ENCODE measurements at regions not wholly inside any gene's neighbourhood (a gene's known extent, or its start where the extent isn't known, plus 50 kb on each side); places are given as distances from the start of the nearest gene placed in this dataset.
"Not testable (repeated sequence)": the region's sequence is repeated elsewhere in the genome, so short reads cannot be mapped to it uniquely, and the experiment has no call there.

GRCh38 chr1:208347191-208347590 lies 103.0 kb upstream of the PLXNA2 start:
- no peak for DNase-seq

- DNase-seq, result no peak
Measured at GRCh38 chr1:208349694-208350330, 105.6 kb upstream of the PLXNA2 start.

GRCh38 chr1:208350815-208351214 lies 106.6 kb upstream of the PLXNA2 start:
- DNase-seq, result no peak

GRCh38 chr1:208351838-208352237 lies 107.7 kb upstream of the PLXNA2 start:
- DNase-seq, result no peak

GRCh38 chr1:208353797-208354196 lies 109.6 kb upstream of the PLXNA2 start:
- not testable (repeated sequence) for DNase-seq

GRCh38 chr1:208357644-208358507 lies 113.7 kb upstream of the PLXNA2 start:
- no peak for DNase-seq

- DNase-seq, result no peak
Measured at GRCh38 chr1:208358651-208359050, 114.5 kb upstream of the PLXNA2 start.

GRCh38 chr1:208362011-208362410 lies 117.8 kb upstream of the PLXNA2 start:
- no peak for DNase-seq

GRCh38 chr1:208366559-208366958 lies 122.4 kb upstream of the PLXNA2 start:
- DNase-seq, result no peak

GRCh38 chr1:208369045-208369444 lies 124.9 kb upstream of the PLXNA2 start:
- DNase-seq, result no peak

GRCh38 chr1:208369658-208370057 lies 125.5 kb upstream of the PLXNA2 start:
- DNase-seq, result no peak

- DNase-seq, result no peak
Measured at GRCh38 chr1:208374391-208374941, 130.3 kb upstream of the PLXNA2 start.

- DNase-seq, result no peak
Measured at GRCh38 chr1:208381481-208381880, 137.3 kb upstream of the PLXNA2 start.

- no peak for DNase-seq
Measured at GRCh38 chr1:208387908-208388811, 144.0 kb upstream of the PLXNA2 start.

GRCh38 chr1:208393416-208393815 lies 149.2 kb upstream of the PLXNA2 start:
- DNase-seq, result no peak

GRCh38 chr1:208393826-208394225 lies 149.6 kb upstream of the PLXNA2 start:
- DNase-seq, result no peak

- no peak for DNase-seq
Measured at GRCh38 chr1:208397286-208397685, 153.1 kb upstream of the PLXNA2 start.

- DNase-seq, result no peak
Measured at GRCh38 chr1:208405014-208405413, 160.8 kb upstream of the PLXNA2 start.

GRCh38 chr1:208409176-208409575 lies 165.0 kb upstream of the PLXNA2 start:
- no peak for DNase-seq

GRCh38 chr1:208410409-208410808 lies 166.2 kb upstream of the PLXNA2 start:
- DNase-seq, result no peak

- DNase-seq, result no peak
Measured at GRCh38 chr1:208413006-208413405, 168.8 kb upstream of the PLXNA2 start.

GRCh38 chr1:208418667-208419066 lies 174.5 kb upstream of the PLXNA2 start:
- no peak for DNase-seq

All from hypothalamus (tissue), 51 donors.